ENCODE measurements at regions not wholly inside any gene's neighbourhood (a gene's known extent, or its start where the extent isn't known, plus 50 kb on each side); places are given as distances from the start of the nearest gene placed in this dataset.

GRCh38 chr18:55651236-55651635 lies 63.2 kb upstream of the TCF4 start:
- no peak for DNase-seq (ENCODE audit: low read depth, low spot score)
- no peak overlapping the region for H3K4me3 ChIP-seq (ENCODE audit: low read length)

DNA sequence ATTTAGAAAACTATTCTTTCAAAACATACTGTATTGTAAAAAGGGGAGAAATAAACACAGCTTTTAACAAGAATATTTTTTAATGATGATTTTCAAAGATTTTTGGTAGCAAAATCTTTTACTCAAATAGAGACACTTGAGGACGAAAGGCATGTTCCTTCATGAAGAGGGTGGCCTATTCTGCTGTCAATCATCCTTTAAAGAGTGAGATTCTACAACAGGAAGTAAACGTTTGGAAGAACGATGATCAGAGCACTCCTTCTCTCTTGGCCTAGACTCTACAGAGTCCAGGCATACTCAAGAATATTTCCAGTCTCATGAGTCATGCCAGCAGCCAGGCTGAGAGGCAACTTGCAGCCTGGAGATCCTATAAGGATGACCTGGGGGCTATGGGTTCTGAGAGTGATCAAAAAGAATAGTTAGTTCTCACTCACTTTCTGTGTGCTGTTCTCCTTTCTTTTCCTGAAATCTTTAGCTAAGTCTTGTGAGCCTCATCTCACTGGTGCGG lies 62.4 kb upstream of the TCF4 start:
- no peak for DNase-seq (ENCODE audit: low read depth, low spot score)
- no peak overlapping the region for H3K4me3 ChIP-seq (ENCODE audit: low read length)

- no peak for DNase-seq (ENCODE audit: low read depth, low spot score)
- H3K4me3 ChIP-seq (ENCODE audit: low read length): no peak overlapping the region
These were observed 59.3 kb upstream of the TCF4 start for GRCh38 chr18:55647331-55647730.

GRCh38 chr18:55642191-55642590 lies 54.2 kb upstream of the TCF4 start:
- DNase-seq (ENCODE audit: low read depth, low spot score): no peak
- H3K4me3 ChIP-seq (ENCODE audit: low read length): no peak overlapping the region

- H3K4me3 ChIP-seq (ENCODE audit: low read length): no peak overlapping the region
- DNase-seq (ENCODE audit: low read depth, low spot score): no peak
These were observed 53.5 kb upstream of the TCF4 start for GRCh38 chr18:55641486-55641885.

Data from Jurkat, Clone E6-1 (cell line).